PC-9 (cell line): ENCODE measurements at regions not wholly inside any gene's neighbourhood (a gene's known extent, or its start where the extent isn't known, plus 50 kb on each side); places are given as distances from the start of the nearest gene placed in this dataset.

Experiments
- CTCF ChIP-seq: fragments of 200-600 bp; sonication (generic); conservative IDR thresholded peaks from 2 replicates; pipeline ENCODE4 v1.6.1; 2017; ENCODE audit warnings: mixed run types, antibody characterized with exemption, mild to moderate bottlenecking, moderate library complexity
- EZH2 ChIP-seq: fragments of 200-600 bp; sonication (generic); IDR thresholded peaks from 2 replicates; pipeline ENCODE4 v1.8.0; 2017; ENCODE audit warnings: antibody characterized with exemption, low read depth

- TF ChIP-seq CTCF (no peak), EZH2 (no peak)
Measured at GRCh38 chr21:20425856-20426255, 572.4 kb upstream of the NCAM2 start.
